SK-N-SH treated with all-trans-retinoic acid at 6 μM for 48 hours (cell line): ENCODE measurements at regions not wholly inside any gene's neighbourhood (a gene's known extent, or its start where the extent isn't known, plus 50 kb on each side); places are given as distances from the start of the nearest gene placed in this dataset.

Source experiments
- ARNTL ChIP-seq: fragments of 450-650 bp; formaldehyde crosslinking; IDR thresholded peaks from 2 replicates; pipeline ENCODE4 v1.5.0; 2020; ENCODE audit warnings: low read depth, mild to moderate bottlenecking, moderate library complexity, borderline replicate concordance
- BACH2 ChIP-seq: fragments of 250-450 bp; sonication (Bioruptor Pico); IDR thresholded peaks from 2 replicates; pipeline ENCODE4 v1.9.0; 2021; ENCODE audit warnings: mild to moderate bottlenecking, borderline replicate concordance
- ESRRG ChIP-seq: fragments of 250-450 bp; sonication (Bioruptor Pico); IDR thresholded peaks from 2 replicates; pipeline ENCODE4 v1.6.1; 2021; ENCODE audit warnings: mild to moderate bottlenecking
- ISL1 ChIP-seq: fragments of 250-450 bp; sonication (Bioruptor Pico); IDR thresholded peaks from 2 replicates; pipeline ENCODE4 v2.1.2; 2022; ENCODE audit warnings: mild to moderate bottlenecking, moderate library complexity
- TOX ChIP-seq: fragments of 250-450 bp; sonication (Bioruptor Pico); IDR thresholded peaks from 2 replicates; pipeline ENCODE4 v1.8.0; 2021; ENCODE audit warnings: mild to moderate bottlenecking, moderate library complexity, borderline replicate concordance
- ZC3H10 ChIP-seq: fragments of 250-450 bp; sonication (Bioruptor Pico); IDR thresholded peaks from 2 replicates; pipeline ENCODE4 v1.5.1; 2021; ENCODE audit warnings: mild to moderate bottlenecking, moderate library complexity
- ZFP30 ChIP-seq: fragments of 450-650 bp; formaldehyde crosslinking; IDR thresholded peaks from 2 replicates; pipeline ENCODE4 v1.5.0; 2022; ENCODE audit warnings: mild to moderate bottlenecking, moderate library complexity
- ZNF565 ChIP-seq: fragments of 450-650 bp; formaldehyde crosslinking; conservative IDR thresholded peaks from 2 replicates; pipeline ENCODE4 v1.5.0; 2020; ENCODE audit warnings: low read depth, mild to moderate bottlenecking, moderate library complexity
- ZNF70 ChIP-seq: fragments of 450-650 bp; formaldehyde crosslinking; IDR thresholded peaks from 2 replicates; pipeline ENCODE4 v1.5.0; 2020; ENCODE audit warnings: mild to moderate bottlenecking, moderate library complexity
- ZNF8 ChIP-seq: fragments of 450-650 bp; formaldehyde crosslinking; IDR thresholded peaks from 2 replicates; pipeline ENCODE4 v1.5.0; 2020; ENCODE audit warnings: mild to moderate bottlenecking, moderate library complexity
- TF ChIP-seq, protein P1 (sequence below): fragments of 250-450 bp; sonication (Bioruptor Pico); IDR thresholded peaks from 2 replicates; pipeline ENCODE4 v1.5.0; 2020; ENCODE audit warnings: mild to moderate bottlenecking, moderate library complexity
- TF ChIP-seq, protein P2 (sequence below): fragments of 250-450 bp; sonication (Bioruptor Pico); IDR thresholded peaks from 2 replicates; pipeline ENCODE4 v1.5.1; 2020; ENCODE audit warnings: low read depth, mild to moderate bottlenecking, moderate library complexity

DNA sequence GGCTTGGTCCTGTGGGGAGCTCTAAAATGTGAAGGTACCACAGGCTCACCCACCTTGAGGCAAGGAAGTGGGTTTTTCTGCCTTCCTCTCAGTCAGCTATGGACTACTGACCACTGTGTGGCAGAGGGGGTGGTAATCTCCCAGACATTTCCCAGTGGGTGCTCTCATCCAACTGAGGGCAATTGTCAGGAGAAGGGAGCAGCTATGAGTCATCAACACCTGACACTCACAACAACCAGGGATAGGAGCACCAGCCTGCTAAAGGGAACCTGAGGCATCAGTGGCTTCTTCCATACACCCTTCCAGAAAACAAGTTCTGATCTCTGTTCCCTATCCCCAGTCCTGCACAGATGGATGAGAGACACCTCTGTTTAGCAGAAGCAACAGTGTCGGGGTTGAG lies 468.8 kb downstream of the BCOR start:
- TF ChIP-seq ARNTL (CRISPR knock-in tag) (no peak), TOX (CRISPR knock-in tag) (no peak), ZNF8 (CRISPR knock-in tag) (no peak), ESRRG (no peak), ZC3H10 (CRISPR knock-in tag) (no peak), ZNF70 (CRISPR knock-in tag) (no peak), ZFP30 (CRISPR knock-in tag) (no peak), ISL1 (CRISPR knock-in tag) (no peak), BACH2 (no peak), ZNF565 (CRISPR knock-in tag) (no peak)
- TF ChIP-seq, protein P1, sequence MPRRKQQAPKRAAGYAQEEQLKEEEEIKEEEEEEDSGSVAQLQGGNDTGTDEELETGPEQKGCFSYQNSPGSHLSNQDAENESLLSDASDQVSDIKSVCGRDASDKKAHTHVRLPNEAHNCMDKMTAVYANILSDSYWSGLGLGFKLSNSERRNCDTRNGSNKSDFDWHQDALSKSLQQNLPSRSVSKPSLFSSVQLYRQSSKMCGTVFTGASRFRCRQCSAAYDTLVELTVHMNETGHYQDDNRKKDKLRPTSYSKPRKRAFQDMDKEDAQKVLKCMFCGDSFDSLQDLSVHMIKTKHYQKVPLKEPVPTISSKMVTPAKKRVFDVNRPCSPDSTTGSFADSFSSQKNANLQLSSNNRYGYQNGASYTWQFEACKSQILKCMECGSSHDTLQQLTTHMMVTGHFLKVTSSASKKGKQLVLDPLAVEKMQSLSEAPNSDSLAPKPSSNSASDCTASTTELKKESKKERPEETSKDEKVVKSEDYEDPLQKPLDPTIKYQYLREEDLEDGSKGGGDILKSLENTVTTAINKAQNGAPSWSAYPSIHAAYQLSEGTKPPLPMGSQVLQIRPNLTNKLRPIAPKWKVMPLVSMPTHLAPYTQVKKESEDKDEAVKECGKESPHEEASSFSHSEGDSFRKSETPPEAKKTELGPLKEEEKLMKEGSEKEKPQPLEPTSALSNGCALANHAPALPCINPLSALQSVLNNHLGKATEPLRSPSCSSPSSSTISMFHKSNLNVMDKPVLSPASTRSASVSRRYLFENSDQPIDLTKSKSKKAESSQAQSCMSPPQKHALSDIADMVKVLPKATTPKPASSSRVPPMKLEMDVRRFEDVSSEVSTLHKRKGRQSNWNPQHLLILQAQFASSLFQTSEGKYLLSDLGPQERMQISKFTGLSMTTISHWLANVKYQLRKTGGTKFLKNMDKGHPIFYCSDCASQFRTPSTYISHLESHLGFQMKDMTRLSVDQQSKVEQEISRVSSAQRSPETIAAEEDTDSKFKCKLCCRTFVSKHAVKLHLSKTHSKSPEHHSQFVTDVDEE (CRISPR knock-in tag) = no peak
- TF ChIP-seq, protein P2, sequence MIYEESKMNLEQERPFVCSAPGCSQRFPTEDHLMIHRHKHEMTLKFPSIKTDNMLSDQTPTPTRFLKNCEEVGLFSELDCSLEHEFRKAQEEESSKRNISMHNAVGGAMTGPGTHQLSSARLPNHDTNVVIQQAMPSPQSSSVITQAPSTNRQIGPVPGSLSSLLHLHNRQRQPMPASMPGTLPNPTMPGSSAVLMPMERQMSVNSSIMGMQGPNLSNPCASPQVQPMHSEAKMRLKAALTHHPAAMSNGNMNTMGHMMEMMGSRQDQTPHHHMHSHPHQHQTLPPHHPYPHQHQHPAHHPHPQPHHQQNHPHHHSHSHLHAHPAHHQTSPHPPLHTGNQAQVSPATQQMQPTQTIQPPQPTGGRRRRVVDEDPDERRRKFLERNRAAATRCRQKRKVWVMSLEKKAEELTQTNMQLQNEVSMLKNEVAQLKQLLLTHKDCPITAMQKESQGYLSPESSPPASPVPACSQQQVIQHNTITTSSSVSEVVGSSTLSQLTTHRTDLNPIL (CRISPR knock-in tag) = no peak
